ENCODE measurements at regions not wholly inside any gene's neighbourhood (a gene's known extent, or its start where the extent isn't known, plus 50 kb on each side); places are given as distances from the start of the nearest gene placed in this dataset.

DNA sequence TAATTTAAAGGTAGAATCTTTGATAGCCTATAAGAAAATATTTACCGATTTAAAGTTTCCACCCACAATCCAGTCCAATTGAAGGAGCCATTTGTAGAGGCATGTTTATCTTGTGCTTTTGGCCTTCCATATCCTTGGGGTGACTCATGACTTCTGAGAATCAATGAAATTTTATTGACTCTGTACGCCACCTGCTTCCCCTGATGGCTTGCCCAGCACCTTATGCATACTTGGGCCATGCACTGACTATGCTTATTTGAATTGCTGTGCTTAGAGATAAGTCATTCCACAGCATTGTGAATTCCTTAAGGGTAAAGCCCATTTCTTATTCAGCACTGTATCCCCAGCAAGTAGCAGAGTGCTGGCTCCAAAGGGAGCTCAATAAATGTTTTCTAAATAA lies 954.8 kb upstream of the SEL1L start:
- no peak for TF ChIP-seq POLR2A (IDR thresholded peaks at IDR 0.05)
- TF ChIP-seq, protein P1, sequence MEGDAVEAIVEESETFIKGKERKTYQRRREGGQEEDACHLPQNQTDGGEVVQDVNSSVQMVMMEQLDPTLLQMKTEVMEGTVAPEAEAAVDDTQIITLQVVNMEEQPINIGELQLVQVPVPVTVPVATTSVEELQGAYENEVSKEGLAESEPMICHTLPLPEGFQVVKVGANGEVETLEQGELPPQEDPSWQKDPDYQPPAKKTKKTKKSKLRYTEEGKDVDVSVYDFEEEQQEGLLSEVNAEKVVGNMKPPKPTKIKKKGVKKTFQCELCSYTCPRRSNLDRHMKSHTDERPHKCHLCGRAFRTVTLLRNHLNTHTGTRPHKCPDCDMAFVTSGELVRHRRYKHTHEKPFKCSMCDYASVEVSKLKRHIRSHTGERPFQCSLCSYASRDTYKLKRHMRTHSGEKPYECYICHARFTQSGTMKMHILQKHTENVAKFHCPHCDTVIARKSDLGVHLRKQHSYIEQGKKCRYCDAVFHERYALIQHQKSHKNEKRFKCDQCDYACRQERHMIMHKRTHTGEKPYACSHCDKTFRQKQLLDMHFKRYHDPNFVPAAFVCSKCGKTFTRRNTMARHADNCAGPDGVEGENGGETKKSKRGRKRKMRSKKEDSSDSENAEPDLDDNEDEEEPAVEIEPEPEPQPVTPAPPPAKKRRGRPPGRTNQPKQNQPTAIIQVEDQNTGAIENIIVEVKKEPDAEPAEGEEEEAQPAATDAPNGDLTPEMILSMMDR (IDR thresholded peaks at IDR 0.05), result no peak
